A549 (cell line): ENCODE measurements at regions not wholly inside any gene's neighbourhood (a gene's known extent, or its start where the extent isn't known, plus 50 kb on each side); places are given as distances from the start of the nearest gene placed in this dataset.

Experiments
- CHD2 ChIP-seq: fragments of 150-350 bp; IDR thresholded peaks from 2 replicates; pipeline ENCODE4 v1.6.1; 2014; ENCODE audit warnings: low read length; ENCODE audit not compliant: partially characterized antibody
- CTCF ChIP-seq: fragments of >200 bp; sonication (Bioruptor Twin); formaldehyde crosslinking; IDR thresholded peaks from 3 replicates; pipeline ENCODE4 v1.5.1; 2016
- ESRRA ChIP-seq: fragments of 150-350 bp; IDR thresholded peaks from 2 replicates; pipeline ENCODE4 v1.6.1; 2014; ENCODE audit warnings: mild to moderate bottlenecking, low read length, borderline replicate concordance
- JUNB ChIP-seq: fragments of >200 bp; sonication (Bioruptor Twin); formaldehyde crosslinking; IDR thresholded peaks from 2 replicates; pipeline ENCODE4 v1.6.1; 2016
- MYC ChIP-seq: IDR thresholded peaks from 2 replicates; pipeline ENCODE4 v1.6.1; 2012; ENCODE audit warnings: mild to moderate bottlenecking, inconsistent platforms, low read length, improper control_type of control experiment, borderline replicate concordance
- PBX3 ChIP-seq: IDR thresholded peaks from 2 replicates; pipeline ENCODE4 v1.6.1; 2012
- POLR2A ChIP-seq: IDR thresholded peaks from 2 replicates; pipeline ENCODE4 v1.6.1; 2012; ENCODE audit warnings: mild to moderate bottlenecking, low read length
- REST ChIP-seq: fragments of 200-600 bp; sonication (generic); IDR thresholded peaks from 2 replicates; pipeline ENCODE4 v1.6.1; 2016; ENCODE audit warnings: antibody characterized with exemption, mild to moderate bottlenecking, moderate library complexity
- RFX5 ChIP-seq: fragments of 450-650 bp; IDR thresholded peaks from 2 replicates; pipeline ENCODE4 v1.7.1; 2014; ENCODE audit warnings: antibody characterized with exemption, mild to moderate bottlenecking, moderate library complexity
- ZNF302 ChIP-seq: fragments of 250-450 bp; sonication (Bioruptor Pico); IDR thresholded peaks from 2 replicates; pipeline ENCODE4 v1.9.0; 2021; ENCODE audit warnings: inconsistent platforms, mild to moderate bottlenecking, moderate library complexity

GRCh38 chr18:53606792-53607191 lies 617.7 kb downstream of the MBD2 start:
- TF ChIP-seq ZNF302 (no peak), POLR2A (no peak), RFX5 (no peak), CTCF (no peak), REST (no peak), PBX3 (no peak), ESRRA (no peak), MYC (no peak), CHD2 (no peak), JUNB (no peak)
